Bronchial epithelial cell (primary cell): ENCODE measurements at regions not wholly inside any gene's neighbourhood (a gene's known extent, or its start where the extent isn't known, plus 50 kb on each side); places are given as distances from the start of the nearest gene placed in this dataset.

Source experiments
- DNase-seq: peaks from one replicate; pipeline ENCODE4 v3.0.0-alpha.2; 2010; ENCODE audit warnings: low read depth
- FAIRE-seq: peaks from 2 replicates; lab custom pipeline; 2011; peaks lifted over from hg19 to GRCh38; lab: Jason Lieb, UNC
- H3K27me3 ChIP-seq: 2 replicates; pipeline ENCODE4 v1.5.1; 2011; ENCODE audit warnings: low read length; ENCODE audit not compliant: control insufficient read depth, insufficient read depth
- H3K36me3 ChIP-seq: 2 replicates; pipeline ENCODE4 v1.5.1; 2011; ENCODE audit warnings: low read length; ENCODE audit not compliant: control insufficient read depth, insufficient read depth
- H3K4me3 ChIP-seq: 2 replicates; pipeline ENCODE4 v1.5.1; 2011; ENCODE audit warnings: mild to moderate bottlenecking, low read depth, low read length, control low read depth
- TF ChIP-seq, protein P1 (sequence below): IDR thresholded peaks from 2 replicates; pipeline ENCODE4 v1.5.1; 2011; ENCODE audit warnings: mild to moderate bottlenecking, moderate library complexity, low read length, control low read depth, inconsistent platforms; ENCODE audit not compliant: insufficient read depth, severe bottlenecking

DNA sequence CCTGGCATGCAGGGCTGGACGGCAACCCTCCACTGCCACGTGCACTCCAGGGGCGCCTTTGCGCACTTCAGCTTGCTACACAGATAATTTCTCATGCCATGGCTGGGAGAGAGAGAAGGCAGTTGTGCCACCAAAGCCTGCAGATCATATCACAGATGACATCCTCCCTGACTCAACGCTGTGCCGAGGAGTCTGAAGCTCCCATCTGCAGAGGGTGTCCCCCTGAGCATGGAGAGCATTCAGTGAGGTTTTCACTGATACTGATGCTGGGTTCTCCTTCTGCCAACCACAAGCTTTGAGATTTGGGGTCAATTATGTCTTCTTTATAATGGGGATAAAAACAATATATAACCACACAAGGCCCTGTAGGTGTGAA lies 607.4 kb upstream of the ADAMTS16 start:
- Histone ChIP-seq H3K36me3 (no peaks in the 10 kb centered on the region), H3K4me3 (no peak overlapping the region), H3K27me3 (no peaks in the 10 kb centered on the region)
- TF ChIP-seq, protein P1, sequence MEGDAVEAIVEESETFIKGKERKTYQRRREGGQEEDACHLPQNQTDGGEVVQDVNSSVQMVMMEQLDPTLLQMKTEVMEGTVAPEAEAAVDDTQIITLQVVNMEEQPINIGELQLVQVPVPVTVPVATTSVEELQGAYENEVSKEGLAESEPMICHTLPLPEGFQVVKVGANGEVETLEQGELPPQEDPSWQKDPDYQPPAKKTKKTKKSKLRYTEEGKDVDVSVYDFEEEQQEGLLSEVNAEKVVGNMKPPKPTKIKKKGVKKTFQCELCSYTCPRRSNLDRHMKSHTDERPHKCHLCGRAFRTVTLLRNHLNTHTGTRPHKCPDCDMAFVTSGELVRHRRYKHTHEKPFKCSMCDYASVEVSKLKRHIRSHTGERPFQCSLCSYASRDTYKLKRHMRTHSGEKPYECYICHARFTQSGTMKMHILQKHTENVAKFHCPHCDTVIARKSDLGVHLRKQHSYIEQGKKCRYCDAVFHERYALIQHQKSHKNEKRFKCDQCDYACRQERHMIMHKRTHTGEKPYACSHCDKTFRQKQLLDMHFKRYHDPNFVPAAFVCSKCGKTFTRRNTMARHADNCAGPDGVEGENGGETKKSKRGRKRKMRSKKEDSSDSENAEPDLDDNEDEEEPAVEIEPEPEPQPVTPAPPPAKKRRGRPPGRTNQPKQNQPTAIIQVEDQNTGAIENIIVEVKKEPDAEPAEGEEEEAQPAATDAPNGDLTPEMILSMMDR: no peak
- DNase-seq (no peak), FAIRE-seq (no peak)

DNA sequence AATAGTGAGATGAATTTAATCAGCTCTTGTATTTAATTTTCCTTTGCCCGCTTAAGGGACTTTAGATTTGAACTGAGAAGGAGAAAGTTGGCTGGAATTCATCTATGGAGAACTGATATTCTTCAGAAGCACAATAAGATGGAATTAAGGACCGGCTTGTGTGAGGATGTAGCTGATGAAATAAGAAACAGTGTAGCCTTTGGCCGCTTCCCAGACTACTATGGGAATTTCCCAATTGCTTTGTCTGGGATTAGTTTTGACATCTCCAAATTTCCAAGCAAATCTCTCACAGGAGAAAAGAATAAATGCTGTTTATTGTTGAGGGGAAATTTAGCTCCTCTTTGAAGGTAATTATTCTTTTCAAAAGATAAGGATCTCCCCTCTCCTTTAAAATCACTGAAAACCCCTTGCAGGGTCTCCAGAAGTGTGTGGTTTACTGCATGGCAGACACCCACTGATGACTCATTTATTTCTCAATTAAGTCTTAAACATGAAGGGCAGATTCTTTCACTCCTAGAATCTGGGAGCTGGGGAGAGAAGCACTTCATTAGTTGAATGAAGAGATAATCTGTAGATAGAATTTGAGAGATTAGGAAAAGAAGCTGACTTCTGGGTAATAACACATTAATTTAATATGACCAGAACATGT lies 606.5 kb upstream of the ADAMTS16 start:
- TF ChIP-seq, protein P1: no peak
- DNase-seq (no peak), FAIRE-seq (no peak)
- no peaks in the 10 kb centered on the region for H3K36me3 ChIP-seq
- H3K4me3 ChIP-seq: no peak overlapping the region
- H3K27me3 ChIP-seq: no peaks in the 10 kb centered on the region

DNA sequence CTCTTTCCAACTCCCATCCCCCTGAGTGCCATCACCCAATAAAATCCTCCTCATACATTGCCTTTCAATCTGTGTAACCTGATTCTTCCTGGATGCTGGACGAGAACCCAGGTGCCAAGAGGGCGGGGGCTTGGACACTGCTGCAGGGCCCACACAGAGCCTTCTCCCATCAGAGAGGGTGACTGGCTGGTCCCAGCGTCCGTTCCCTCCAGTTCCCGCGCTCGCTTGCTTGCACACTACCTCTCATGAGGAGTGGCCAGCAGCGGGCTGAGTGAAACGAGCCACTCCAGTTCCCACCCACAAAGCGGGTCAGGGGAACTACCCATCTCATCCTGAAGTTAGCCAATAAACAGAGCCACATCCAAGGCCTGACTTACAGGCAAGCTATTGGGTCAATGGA lies 602.6 kb upstream of the ADAMTS16 start:
- TF ChIP-seq, protein P1: no peak
- no peaks in the 10 kb centered on the region for H3K36me3 ChIP-seq
- DNase-seq: no peak
- FAIRE-seq: no peak
- H3K27me3 ChIP-seq: no peaks in the 10 kb centered on the region
- H3K4me3 ChIP-seq: no peak overlapping the region

DNA sequence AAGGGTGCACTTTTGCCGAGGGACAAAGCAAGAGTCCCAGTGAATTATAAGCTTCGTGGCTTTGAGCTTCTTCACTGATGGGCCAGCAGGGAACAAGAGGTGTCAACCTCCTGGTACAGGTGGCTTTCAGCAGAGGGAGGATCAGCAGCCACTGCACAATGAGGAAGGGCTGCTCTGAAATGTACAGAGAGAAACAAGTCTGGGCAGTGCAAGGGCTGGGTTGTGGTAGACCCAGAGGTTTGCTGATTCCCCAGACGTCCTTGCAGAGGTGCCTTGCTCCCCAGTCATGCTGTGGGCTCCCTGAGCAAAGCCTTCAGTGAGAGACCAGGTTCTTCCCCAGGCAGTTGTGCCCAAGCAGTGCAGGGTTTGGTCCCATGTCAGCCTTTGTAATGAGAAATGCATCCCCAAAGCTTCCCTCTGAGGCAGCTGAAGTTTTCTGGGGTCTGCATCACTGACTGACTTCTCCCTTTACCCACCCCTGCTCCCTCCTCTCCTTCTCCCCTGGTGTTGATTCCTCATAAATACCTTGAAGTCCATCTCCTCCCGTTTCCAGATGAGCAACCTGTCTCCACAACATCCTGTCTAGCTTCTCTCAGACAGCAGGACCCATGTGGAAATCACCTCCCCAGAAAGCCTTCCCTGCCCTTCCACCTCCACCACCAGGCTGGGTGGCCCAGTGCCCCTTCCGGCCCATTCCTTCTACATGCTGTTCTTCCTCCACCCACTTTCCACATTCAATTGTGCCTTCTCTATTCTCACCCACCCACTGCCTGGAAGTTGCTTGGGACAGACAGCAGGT lies 599.6 kb upstream of the ADAMTS16 start:
- no peaks in the 10 kb centered on the region for H3K27me3 ChIP-seq
- TF ChIP-seq, protein P1: no peak
- no peak overlapping the region for H3K4me3 ChIP-seq
- FAIRE-seq (no peak), DNase-seq (no peak)
- H3K36me3 ChIP-seq: no peaks in the 10 kb centered on the region

DNA sequence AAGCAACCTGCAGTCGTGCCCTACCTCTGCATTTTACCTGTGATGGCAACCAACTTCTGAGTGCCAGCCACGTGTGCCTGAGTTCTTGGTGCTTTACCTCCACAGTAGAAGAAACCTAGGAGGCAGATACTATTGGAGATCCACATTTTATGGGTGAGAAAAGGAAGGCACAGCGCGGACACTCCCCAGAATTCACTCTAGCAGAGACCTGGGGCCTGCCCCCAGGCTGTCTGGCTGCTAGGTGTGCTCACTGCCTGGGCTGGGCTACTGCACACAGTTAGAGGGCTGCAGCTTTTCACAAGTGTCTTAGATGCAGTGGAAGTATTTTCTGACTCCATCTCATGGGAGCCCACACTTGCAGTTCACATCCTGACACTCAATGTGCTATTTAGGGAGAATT lies 598.8 kb upstream of the ADAMTS16 start:
- TF ChIP-seq, protein P1: no peak
- FAIRE-seq (no peak), DNase-seq (no peak)
- no peak overlapping the region for H3K4me3 ChIP-seq
- H3K36me3 ChIP-seq: no peaks in the 10 kb centered on the region
- H3K27me3 ChIP-seq: no peaks in the 10 kb centered on the region
